Liver (tissue), 8 donors: ENCODE measurements at regions not wholly inside any gene's neighbourhood (a gene's known extent, or its start where the extent isn't known, plus 50 kb on each side); places are given as distances from the start of the nearest gene placed in this dataset.

ENCODE experiments used
- DNase-seq: peaks from one replicate; pipeline ENCODE4 v3.0.0-alpha.2; 2017; ENCODE audit warnings: low spot score
- H3K27ac ChIP-seq, 2 donors: one replicate each; pipeline ENCODE4 v1.7.0; 2013; ENCODE audit warnings: inconsistent platforms in 2 of 2, low read length in 2 of 2, control low read depth in 1 of 2, low read depth in 1 of 2, mild to moderate bottlenecking in 1 of 2
- H3K27me3 ChIP-seq, 4 donors: one replicate each; pipeline versions ENCODE4 v1.6.1 to v1.7.0; 2013; ENCODE audit warnings: low read length in 3 of 4, inconsistent platforms in 1 of 4, mild to moderate bottlenecking in 1 of 4, moderate library complexity in 1 of 4; ENCODE audit not compliant: control insufficient read depth in 4 of 4, insufficient read depth in 4 of 4
- H3K36me3 ChIP-seq, 4 donors: one replicate each; pipeline versions ENCODE4 v1.6.1 to v1.7.0; 2013; ENCODE audit warnings: low read length in 3 of 4, mild to moderate bottlenecking in 3 of 4, low read depth in 1 of 4, moderate library complexity in 1 of 4; ENCODE audit not compliant: control insufficient read depth in 4 of 4, insufficient read depth in 3 of 4
- H3K4me1 ChIP-seq, 4 donors: one replicate each; pipeline versions ENCODE4 v1.6.1 to v1.7.0; 2013; ENCODE audit warnings: low read length in 3 of 4, mild to moderate bottlenecking in 3 of 4, moderate library complexity in 1 of 4; ENCODE audit not compliant: control insufficient read depth in 4 of 4, insufficient read depth in 4 of 4
- H3K4me3 ChIP-seq, 3 donors: one replicate each; pipeline versions ENCODE4 v1.6.1 to v1.7.0; 2013; ENCODE audit warnings: low read length in 3 of 3, control low read depth in 1 of 3, low read depth in 1 of 3, mild to moderate bottlenecking in 1 of 3
- H3K9ac ChIP-seq, 2 donors: one replicate each; pipeline ENCODE4 v1.7.0; 2013; ENCODE audit warnings: low read length in 2 of 2, mild to moderate bottlenecking in 2 of 2, moderate library complexity in 2 of 2, control low read depth in 1 of 2, low read depth in 1 of 2
- H3K9me3 ChIP-seq, 4 donors: one replicate each; pipeline versions ENCODE4 v1.6.1 to v1.7.0; 2013; ENCODE audit warnings: low read length in 3 of 4; ENCODE audit not compliant: control insufficient read depth in 4 of 4
- ATF3 ChIP-seq: IDR thresholded peaks from 2 replicates; pipeline ENCODE4 v1.6.1; 2016; ENCODE audit warnings: antibody characterized with exemption
- CTCF ChIP-seq: fragments of 150-350 bp; IDR thresholded peaks from 2 replicates; pipeline ENCODE4 v1.5.1; 2017; ENCODE audit warnings: improper control_type of control experiment, low read depth, low read length; ENCODE audit not compliant: missing input control
- EGR1 ChIP-seq, 2 donors: IDR thresholded peaks; 2 replicates each; pipeline ENCODE4 v1.6.1; 2016 to 2018; ENCODE audit warnings: antibody characterized with exemption in 2 of 2, low read depth in 2 of 2
- FOXA1 ChIP-seq: IDR thresholded peaks from 2 replicates; pipeline ENCODE4 v1.6.1; 2016; ENCODE audit warnings: antibody characterized with exemption
- FOXA2 ChIP-seq: IDR thresholded peaks from 2 replicates; pipeline ENCODE4 v1.6.1; 2016; ENCODE audit warnings: antibody characterized with exemption
- GABPA ChIP-seq, 2 donors: IDR thresholded peaks in 1 of 2; conservative IDR thresholded peaks in 1 of 2; 2 replicates each; pipeline ENCODE4 v1.6.1; 2016; ENCODE audit warnings: antibody characterized with exemption in 2 of 2, mild to moderate bottlenecking in 1 of 2, moderate library complexity in 1 of 2
- HNF4A ChIP-seq, 2 donors: conservative IDR thresholded peaks; 2 replicates each; pipeline ENCODE4 v1.6.1; 2016; ENCODE audit warnings: antibody characterized with exemption in 2 of 2, mild to moderate bottlenecking in 2 of 2
- HNF4G ChIP-seq: IDR thresholded peaks from 2 replicates; pipeline ENCODE4 v1.6.1; 2016; ENCODE audit warnings: antibody characterized with exemption
- JUND ChIP-seq, 2 donors: IDR thresholded peaks; 2 replicates each; pipeline ENCODE4 v1.6.1; 2016; ENCODE audit warnings: antibody characterized with exemption in 2 of 2
- MAX ChIP-seq: IDR thresholded peaks from 2 replicates; pipeline ENCODE4 v1.6.1; 2016; ENCODE audit warnings: antibody characterized with exemption
- NR2F2 ChIP-seq: IDR thresholded peaks from 2 replicates; pipeline ENCODE4 v1.6.1; 2016; ENCODE audit warnings: antibody characterized with exemption
- RAD21 ChIP-seq, 2 donors: IDR thresholded peaks; 2 replicates each; pipeline ENCODE4 v1.6.1; 2016; ENCODE audit warnings: antibody characterized with exemption in 2 of 2, mild to moderate bottlenecking in 2 of 2
- REST ChIP-seq: IDR thresholded peaks from 2 replicates; pipeline ENCODE4 v1.6.1; 2016; ENCODE audit warnings: antibody characterized with exemption, mild to moderate bottlenecking
- RXRA ChIP-seq, 2 donors: IDR thresholded peaks; 2 replicates each; pipeline ENCODE4 v1.6.1; 2017 to 2018; ENCODE audit warnings: antibody characterized with exemption in 2 of 2, mild to moderate bottlenecking in 1 of 2
- SP1 ChIP-seq: IDR thresholded peaks from 2 replicates; pipeline ENCODE4 v1.6.1; 2018; ENCODE audit warnings: antibody characterized with exemption, mild to moderate bottlenecking
- TAF1 ChIP-seq: conservative IDR thresholded peaks from 2 replicates; pipeline ENCODE4 v1.6.1; 2016; ENCODE audit warnings: antibody characterized with exemption, mild to moderate bottlenecking
- YY1 ChIP-seq: IDR thresholded peaks from 2 replicates; pipeline ENCODE4 v1.6.1; 2016; ENCODE audit warnings: antibody characterized with exemption, mild to moderate bottlenecking
- ZBTB33 ChIP-seq: IDR thresholded peaks from 2 replicates; pipeline ENCODE4 v1.6.1; 2016; ENCODE audit warnings: antibody characterized with exemption
- WGBS: extraction: QIAGEN DNeasy Blood & Tissue Kit; methylation state at CpG from one replicate; pipeline ENCODE4 v1.1.7; 2013; 5-methylcytosine and 5-hydroxymethylcytosine counted together
- donor health status: healthy.
- donor health status: healthy.
- donor health status: healthy.
- donor health status: healthy.
- donor health status: healthy.

GRCh38 chr3:66162766-66163165 lies 58.0 kb upstream of the SLC25A26 start:
- Histone ChIP-seq H3K36me3 (no peaks in the 10 kb centered on the region), H3K27me3 (no peaks in the 10 kb centered on the region), H3K4me1 (no peaks in the 10 kb centered on the region), H3K9me3 (no peaks in the 10 kb centered on the region), H3K27ac (no peak overlapping the region), H3K9ac (no peak overlapping the region), H3K4me3 (no peak overlapping the region)
- 80% methylated on average over 3 of the region's 3 CpGs for WGBS
- TF ChIP-seq HNF4A (conservative IDR thresholded peaks at IDR 0.05) (no peak), MAX (no peak), FOXA1 (no peak), GABPA (IDR thresholded peaks at IDR 0.05 in 1 of 2, conservative IDR thresholded peaks at IDR 0.05 in 1 of 2) (no peak), YY1 (no peak), JUND (IDR thresholded peaks at IDR 0.05) (no peak), RXRA (IDR thresholded peaks at IDR 0.05) (no peak), TAF1 (no peak), FOXA2 (no peak), RAD21 (IDR thresholded peaks at IDR 0.05) (no peak), HNF4G (no peak), EGR1 (IDR thresholded peaks at IDR 0.05; ENCODE audit: low read depth in 2 of 2) (no peak), REST (no peak), ZBTB33 (no peak), NR2F2 (no peak), CTCF (no peak), ATF3 (no peak), SP1 (no peak)
- no peak for DNase-seq
